ENCODE measurements at regions not wholly inside any gene's neighbourhood (a gene's known extent, or its start where the extent isn't known, plus 50 kb on each side); places are given as distances from the start of the nearest gene placed in this dataset.

GRCh38 chr5:101677961-101678360 lies 618.1 kb downstream of the SLCO4C1 start:
- TF ChIP-seq CTCF (IDR thresholded peaks at IDR 0.05; ENCODE audit: extremely low read depth in 1 of 2, insufficient read depth in 1 of 2, low read depth in 1 of 2, low read length in 2 of 2), result no peak
- TF ChIP-seq GATA2 (IDR thresholded peaks at IDR 0.05; ENCODE audit: insufficient read depth, insufficient read length, low read depth, low read length), result no peak
- no peak for TF ChIP-seq POLR2AphosphoS5 (IDR thresholded peaks at IDR 0.05; ENCODE audit: insufficient read depth, low read depth, low read length)
- TF ChIP-seq MYC (IDR thresholded peaks at IDR 0.05; ENCODE audit: low read depth, low read length), result no peak
- TF ChIP-seq POLR2A (IDR thresholded peaks at IDR 0.05; ENCODE audit: low read depth, low read length), result no peak
- TF ChIP-seq MAX (IDR thresholded peaks at IDR 0.05; ENCODE audit: insufficient read depth, insufficient read length), result no peak
- TF ChIP-seq JUN (IDR thresholded peaks at IDR 0.05; ENCODE audit: borderline replicate concordance, insufficient read depth, insufficient read length, low read depth), result no peak
- TF ChIP-seq EZH2 (IDR thresholded peaks at IDR 0.05; ENCODE audit: borderline replicate concordance, low read depth, low read length, severe bottlenecking), result no peak
- TF ChIP-seq FOS (IDR thresholded peaks at IDR 0.05; ENCODE audit: borderline replicate concordance, insufficient read depth, low read length), result no peak
- no peaks in the 10 kb centered on the region for H3K9me1 ChIP-seq (replicated peaks; ENCODE audit: control insufficient read depth, extremely low read depth, insufficient read depth, low read length)
- no peaks in the 10 kb centered on the region for H3K79me2 ChIP-seq (ENCODE audit: control insufficient read depth, insufficient read depth, low read length)
- H3K27ac ChIP-seq (ENCODE audit: insufficient read depth, low read depth, low read length), result no peak overlapping the region
- H4K20me1 ChIP-seq (replicated peaks; ENCODE audit: control insufficient read depth, extremely low read depth, insufficient read depth, low read length), result no peaks in the 10 kb centered on the region
- no peak overlapping the region for H3K4me2 ChIP-seq (ENCODE audit: insufficient read depth, low read length)
- FAIRE-seq (no peak), DNase-seq (ENCODE audit: low read depth, low spot score) (no peak)
- no peaks in the 10 kb centered on the region for H3K9me3 ChIP-seq (replicated peaks; ENCODE audit: control insufficient read depth, insufficient read depth, low read length)
- no TSS peak for BruUV-seq (replicated peaks)
- H2AFZ ChIP-seq (ENCODE audit: low read depth, low read length), result peak overlapping the region; percentile 26
- H3K27me3 ChIP-seq (ENCODE audit: control insufficient read depth in 2 of 2, insufficient read depth in 2 of 2, low read length in 2 of 2), result no peaks in the 10 kb centered on the region
- no peaks in the 10 kb centered on the region for H3K36me3 ChIP-seq (ENCODE audit: control insufficient read depth in 2 of 2, extremely low read depth in 1 of 2, insufficient read depth in 2 of 2, low read length in 2 of 2)
- no peak overlapping the region for H3K4me3 ChIP-seq (replicated peaks in 1 of 3; ENCODE audit: insufficient read depth in 1 of 3, low read depth in 1 of 3, low read length in 3 of 3)
- intact Hi-C loops (cut with micrococcal nuclease) (loop anchor here (1.0 to 5.0 kb wide), 4 partner anchors 776 to 1248 kb away; partner anchors contain the start of gene ST8SIA4), dilution Hi-C loops (cut with MboI; ENCODE audit: extremely low pct_ligation_motif_present, low sequenced_read_pairs) (no loop called here)
- no peaks in the 10 kb centered on the region for H3K4me1 ChIP-seq (ENCODE audit: control insufficient read depth, extremely low read depth, insufficient read depth, low read length)
- CTCF ChIA-PET, result interaction anchor here (0.6 to 2.3 kb wide), 14 partner anchors 9 to 1366 kb away, joined by 3 to 18 read pairs (median 4); partner anchors contain the start of gene ST8SIA4
- POLR2A ChIA-PET, result no interaction called here
- H3K9ac ChIP-seq (replicated peaks; ENCODE audit: extremely low read depth, insufficient read depth, low read length), result no peak overlapping the region
